Activated T-helper 1 cell treated with anti-CD3 and anti-CD28 coated beads, Interleukin-2, amount 50 U/mL, for 16 hours (primary cell): ENCODE measurements at regions not wholly inside any gene's neighbourhood (a gene's known extent, or its start where the extent isn't known, plus 50 kb on each side); places are given as distances from the start of the nearest gene placed in this dataset.

Experiments
- DNase-seq, 2 donors: peaks; one replicate each; pipeline ENCODE4 v3.0.0-alpha.2; 2020; ENCODE audit warnings: low read depth in 1 of 2, low spot score in 1 of 2

DNA sequence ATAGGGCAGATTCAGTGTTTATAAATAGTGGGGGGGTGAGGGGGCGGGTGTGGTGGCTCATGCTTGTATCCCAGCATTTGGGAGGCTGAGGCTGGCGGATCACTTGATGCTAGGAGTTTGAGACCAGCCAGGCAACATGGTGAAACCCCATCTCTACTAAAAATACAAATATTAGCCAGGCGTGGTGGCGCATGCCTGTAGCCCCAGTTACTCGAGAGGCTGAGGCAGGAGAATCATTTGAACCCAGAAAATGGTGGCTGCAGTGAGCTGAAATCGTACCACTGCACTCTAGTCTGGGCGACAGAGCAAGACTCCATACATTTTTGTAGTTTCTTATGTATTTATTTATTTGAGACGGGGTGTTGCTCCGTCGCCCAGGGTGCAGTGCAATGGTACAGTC is 109.0 kb upstream of the ZNF217 start:
- no peak for DNase-seq

DNA sequence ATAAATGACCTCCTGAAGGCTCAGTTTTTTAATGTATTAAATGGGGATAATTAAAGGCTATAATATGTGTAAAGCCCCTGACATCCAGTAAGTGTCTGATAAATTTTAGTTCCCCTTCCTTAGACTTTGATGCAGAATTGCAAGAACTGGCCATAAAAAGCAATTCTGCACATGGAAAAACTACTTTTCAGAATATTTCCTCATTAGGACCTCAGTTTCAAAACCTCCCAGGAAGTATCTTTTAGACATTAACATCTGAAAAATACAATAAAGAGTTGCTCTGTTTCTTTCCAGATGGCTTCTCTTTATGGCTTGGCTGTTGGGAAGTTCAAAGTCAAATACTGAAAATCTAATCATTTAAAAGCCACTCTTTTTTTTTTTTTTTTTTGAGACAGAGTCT is 106.3 kb upstream of the ZNF217 start:
- no peak for DNase-seq

DNA sequence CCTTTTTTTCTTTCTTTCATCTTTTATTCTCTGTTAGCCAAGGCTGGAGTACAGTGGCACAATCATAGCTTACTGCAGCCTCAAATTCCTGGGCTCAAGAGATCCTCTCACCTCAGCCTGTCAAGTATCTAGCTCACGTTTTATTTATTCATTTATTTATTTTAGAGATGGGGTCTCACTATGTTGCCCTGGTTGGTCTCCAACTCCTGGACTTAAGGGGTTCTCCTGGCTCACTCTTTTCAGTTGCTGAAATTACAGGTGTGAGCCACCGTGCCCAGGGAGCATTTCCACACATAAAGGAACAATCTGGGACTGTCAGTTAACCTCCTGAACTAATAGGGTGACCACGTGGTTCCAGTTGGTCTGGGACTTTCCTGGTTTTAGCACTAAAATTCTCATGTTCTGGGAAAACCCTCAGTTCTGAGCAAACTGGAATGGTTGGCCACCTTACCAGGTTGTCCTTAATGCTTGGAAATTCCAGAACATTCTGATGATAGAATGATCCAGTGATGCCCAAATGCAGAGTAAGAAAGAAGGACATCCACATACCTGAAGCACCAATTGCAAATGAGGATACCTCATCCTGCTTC is 105.5 kb upstream of the ZNF217 start:
- DNase-seq, result no peak

DNA sequence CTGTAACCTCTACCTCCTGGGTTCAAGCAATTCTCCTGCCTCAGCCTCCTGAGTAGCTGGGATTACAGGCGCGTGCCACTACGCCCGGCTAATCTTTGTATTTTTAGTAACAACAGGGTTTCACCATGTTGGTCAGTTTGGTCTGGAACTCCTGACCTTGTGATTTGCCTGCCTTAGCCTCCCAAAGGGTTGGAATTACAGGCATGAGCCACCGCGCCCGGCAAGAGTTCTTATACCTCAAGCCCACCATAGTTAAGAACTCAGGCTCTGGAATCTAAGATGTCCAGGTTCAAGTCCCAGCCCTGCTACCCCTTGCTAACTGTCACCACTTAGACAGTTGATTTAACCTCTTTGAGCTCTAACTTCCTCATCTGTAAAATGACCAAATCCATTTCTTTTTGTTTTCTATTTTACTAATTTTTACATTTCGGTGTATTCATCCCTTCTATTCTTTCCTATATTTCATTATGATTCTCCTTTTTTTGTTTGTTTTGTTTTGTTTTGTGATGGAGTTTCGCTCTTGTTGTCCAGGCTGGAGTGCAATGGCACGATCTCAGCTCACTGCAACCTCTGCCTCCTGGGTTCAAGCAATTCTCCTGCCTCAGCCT is 104.8 kb upstream of the ZNF217 start:
- DNase-seq, result no peak

DNA sequence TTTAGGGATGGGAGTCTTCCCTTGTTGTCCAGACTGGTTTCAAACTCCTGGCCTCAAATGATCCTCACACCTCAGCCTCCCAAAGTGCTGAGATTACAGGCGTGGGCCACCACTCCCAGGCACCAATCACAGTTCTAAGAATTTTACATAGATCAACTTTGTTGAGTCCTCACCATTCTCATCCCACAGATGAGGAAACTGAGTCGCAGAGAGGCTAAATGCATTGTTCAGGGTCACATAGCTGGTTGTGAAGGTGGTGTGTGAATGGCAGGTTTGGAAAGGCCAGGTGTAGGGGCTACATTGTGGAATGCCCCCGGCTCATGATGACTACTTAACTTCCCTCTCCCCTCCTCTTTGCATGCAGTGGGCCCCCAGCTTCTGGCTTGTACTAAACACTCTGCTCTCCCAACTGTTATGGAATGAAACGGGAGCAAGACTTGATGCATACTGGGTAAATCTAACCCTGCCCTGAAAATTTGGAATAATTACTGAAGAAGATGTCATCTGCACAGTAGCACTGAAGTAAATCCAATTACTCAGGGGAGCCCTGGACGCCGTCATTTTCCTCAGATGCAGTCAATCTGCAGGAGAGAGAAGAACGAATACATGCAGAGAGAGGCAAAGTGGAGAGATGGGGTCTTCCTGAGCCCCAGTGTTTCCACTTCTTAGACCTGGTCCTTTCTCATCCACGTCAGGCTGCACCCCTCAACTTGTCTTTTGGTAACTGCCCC is 102.3 kb upstream of the ZNF217 start:
- DNase-seq, result no peak

DNA sequence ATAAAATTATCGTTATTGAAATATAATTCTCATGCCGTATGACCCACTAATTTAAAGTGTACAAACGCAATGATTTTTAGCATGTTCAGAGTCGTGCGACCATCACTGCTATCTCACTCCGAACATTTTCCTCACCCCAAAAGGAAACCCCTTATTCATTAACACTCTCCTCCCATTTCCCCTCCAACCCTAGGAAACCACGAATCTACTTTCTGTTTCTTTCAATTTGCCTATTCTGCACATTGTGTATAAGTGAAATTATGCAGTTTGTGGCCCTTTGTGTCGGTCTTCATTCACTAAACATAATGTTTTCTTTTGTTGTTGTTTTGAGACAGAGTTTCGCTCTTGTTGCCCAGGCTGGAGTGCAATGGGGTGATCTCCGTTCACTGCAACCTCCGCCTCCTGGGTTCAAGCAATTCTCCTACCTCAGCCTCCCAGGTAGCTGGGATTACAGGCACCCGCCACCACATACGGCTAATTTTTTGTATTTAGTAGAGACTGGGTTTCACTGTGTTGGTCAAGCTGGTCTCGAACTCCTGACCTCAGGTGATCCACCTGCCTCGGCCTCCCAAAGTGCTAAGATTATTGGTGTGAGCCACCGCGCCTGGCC is 99.7 kb upstream of the ZNF217 start:
- DNase-seq, result no peak

DNA sequence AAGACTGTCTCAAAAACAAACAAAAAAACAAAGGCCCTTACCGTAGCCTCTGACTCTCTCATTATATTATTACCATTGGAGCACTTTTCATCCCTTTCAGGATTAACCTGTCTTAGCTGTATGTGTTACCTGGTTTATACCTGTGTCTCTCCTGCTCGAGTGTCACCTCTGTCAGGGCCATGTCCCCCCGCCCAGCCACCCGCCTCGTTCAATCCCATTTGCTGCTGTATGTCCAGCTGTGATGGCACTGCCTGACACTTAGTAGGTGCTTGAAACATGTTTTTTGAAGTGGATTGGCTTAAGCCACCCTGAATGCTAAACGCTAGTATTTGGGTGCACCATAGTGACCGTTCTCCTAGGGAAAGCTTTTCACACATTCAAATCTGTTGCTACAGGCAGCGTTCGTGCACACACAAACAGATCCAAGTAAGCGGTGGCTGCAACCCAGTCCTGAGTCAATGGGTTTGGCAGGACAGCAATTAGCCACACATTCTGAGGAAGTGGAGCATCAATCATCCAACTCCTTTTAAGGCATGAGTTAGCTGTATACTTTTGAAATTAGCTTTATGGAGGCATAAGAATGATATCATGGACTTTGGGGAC is 98.9 kb upstream of the ZNF217 start:
- no peak for DNase-seq

DNA sequence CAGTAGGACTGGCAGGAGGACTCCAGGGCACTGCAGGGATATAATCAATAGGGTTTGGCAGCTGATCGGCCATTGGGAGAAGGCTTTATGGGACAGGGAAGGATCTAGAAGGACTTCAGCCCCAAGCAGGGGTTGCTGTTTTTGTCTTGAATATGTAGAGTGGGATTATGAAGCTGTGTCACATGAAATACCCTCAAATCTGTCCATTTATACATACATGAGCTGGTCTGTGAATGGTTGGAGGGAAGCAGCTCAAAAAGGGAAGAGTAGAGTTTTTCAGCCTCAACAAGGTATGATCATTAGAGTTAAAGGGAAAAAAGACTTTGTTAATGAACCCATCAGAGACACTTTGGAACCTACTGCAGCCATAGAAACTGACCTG is 98.2 kb upstream of the ZNF217 start:
- DNase-seq, result no peak

DNA sequence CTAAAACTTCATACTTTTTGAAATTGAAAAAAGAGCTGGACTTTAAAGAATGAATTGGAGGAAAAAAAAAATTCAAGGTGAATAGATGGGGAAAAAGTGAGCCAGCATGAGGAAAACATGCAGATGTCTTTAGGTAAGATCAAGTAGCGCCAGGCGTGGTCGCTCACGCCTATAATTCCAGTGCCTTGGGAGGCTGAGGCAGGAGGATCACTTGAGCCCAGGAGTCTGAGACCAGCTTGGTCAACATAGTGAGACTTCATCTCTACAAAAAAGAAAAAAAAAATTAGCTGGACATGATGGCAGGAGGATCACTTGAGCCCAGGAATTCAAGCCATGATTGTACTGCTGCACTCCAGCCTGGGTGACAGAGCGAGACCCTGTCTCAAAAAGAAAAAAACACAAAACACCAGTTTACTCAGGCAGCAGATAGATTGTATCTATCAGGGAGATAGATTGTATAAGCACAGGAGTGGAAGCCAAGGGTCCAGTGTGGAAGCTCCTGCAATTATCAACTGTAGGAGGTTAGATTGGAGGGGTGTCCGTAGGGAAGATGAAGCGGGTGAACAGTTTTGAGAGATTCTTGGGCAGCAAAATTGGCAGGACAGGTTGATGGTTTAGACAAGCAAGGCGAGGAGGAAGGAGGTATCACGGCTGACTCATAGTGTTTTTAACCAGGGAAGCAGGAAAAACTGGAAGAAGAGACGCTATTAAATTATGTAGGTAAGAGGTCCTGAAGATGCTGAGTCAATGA is 97.6 kb upstream of the ZNF217 start:
- DNase-seq, result no peak

DNA sequence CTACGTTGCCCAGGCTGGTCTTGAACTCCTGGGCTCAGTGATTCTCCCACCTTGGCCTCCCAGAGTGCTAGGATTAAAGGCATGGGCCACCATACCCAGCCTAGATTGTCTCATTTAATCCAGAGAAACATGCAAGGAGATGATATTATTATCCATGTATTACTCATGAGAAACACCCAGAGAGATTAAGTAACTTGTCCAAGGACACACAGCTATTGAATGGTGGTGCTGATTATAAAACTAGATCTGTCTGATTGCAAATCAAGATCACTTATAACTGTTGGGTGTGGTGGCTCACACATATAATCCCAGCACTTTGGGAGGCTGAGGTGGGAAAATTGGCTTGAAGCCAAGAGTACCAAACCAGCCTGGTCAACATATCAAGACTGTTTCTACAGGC is 94.4 kb upstream of the ZNF217 start:
- no peak for DNase-seq

DNA sequence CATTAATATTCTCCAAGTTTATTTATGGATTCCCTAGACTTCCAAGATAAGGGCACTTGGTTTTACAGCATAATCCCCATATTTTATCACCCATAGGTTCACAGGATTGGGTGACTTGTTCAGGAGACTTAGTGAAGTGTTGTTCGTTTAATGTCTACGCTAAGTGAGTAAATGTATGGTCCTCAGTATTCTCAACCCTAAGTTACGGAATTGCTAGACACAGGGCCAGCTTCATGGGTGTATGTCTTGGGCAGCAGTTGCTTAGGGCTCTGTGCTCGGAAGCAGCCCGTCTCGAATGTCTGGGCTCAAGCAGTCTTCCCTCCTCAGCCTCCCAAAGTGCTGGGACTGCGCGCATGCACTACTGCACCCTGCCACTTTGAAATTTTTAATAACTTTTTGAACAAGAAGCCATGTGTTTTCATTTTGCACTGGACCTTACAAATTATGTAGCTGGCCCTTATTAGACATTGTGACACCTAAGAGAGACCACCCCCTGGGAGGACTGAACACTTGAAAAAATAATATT is 91.5 kb upstream of the ZNF217 start:
- no peak for DNase-seq

DNA sequence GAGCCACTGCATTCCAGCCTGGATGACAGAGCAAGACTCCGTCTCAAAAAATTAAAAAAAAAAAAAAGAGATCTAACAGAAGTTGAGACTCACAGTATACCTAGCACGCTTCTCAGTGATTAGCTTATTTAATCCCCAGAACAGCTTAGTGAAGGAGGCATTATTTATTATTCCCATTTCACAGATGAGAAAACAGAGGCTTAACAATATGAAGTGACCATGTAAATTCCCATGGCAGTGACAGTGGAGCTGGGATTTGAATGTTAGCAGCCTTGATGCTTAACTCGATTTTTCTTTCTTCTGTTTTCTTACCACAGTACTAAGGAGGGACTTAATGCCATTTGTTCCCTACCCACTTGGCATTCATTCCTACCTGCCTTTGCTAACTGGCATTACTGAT is 89.9 kb upstream of the ZNF217 start:
- no peak for DNase-seq

DNA sequence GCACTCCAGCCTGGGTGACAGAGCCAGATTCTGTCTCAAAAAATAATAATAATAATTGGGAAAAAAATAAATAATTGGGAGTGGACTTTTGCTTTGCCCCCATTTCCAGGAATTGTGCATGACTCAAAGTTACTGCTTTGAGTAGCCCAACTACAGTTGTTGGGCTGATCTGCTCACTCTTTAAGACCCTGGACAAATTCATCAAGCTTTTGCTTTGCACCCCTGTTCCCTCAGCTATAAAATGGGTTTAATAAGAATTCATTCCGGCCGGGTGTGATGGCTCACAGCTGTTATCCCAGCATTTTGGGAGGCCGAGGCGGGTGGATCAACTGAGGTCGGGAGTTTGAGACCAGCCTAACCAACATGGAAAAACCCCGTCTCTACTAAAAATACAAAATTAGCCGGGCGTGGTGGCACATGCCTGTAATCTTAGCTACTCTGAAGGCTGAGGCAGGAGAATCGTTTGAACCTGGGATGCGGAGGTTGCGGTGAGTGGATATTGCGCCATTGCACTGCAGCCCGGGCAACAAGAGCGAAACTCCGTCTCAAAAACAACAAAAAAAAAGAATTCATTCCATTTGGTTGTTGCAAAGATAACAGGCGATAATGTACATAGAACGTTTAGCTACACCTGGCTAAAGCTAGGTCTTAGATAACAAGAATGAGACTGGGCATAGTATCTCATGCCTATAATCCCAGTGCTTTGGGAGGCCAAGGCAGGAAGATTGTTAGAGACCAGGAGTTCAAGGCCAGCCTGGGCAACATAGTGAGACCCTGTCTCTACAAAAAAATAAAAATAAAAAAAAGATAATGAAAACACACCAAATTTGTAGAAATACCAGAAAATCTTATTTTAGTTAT is 87.9 kb upstream of the ZNF217 start:
- DNase-seq, result no peak

DNA sequence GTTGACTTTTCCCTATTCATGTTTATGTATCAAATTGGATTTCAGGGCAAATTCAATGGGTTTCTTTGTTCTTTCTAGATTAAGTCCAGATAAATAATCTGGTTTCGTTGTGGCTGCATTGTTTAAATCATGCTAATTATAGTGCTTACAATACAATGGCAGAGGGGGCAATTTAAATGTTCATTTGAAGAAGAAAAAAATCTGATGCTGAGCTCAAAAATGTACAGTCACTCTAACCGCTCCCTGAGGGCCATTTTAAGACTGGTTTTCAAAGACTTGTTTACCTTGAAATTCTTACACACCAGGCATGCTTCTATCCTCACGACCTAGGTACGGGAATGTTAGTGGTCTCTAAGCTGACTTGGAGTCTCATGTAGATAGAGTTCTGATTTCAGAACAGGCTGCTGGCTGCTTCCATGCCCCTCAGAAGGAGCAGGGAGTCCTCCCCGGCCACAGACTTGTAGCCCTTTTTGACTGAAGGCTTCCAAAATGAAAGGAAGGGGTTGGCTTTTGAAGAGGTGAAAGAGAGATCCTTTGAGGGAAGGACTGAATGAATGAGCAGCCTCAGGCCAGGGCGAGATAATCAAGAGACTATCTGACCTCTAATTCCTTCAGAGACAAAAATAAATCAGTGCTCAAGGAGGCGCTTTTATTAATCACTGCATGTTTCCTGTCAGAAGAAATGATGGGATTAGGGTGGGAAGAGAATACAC is 86.1 kb upstream of the ZNF217 start:
- DNase-seq, result no peak

DNA sequence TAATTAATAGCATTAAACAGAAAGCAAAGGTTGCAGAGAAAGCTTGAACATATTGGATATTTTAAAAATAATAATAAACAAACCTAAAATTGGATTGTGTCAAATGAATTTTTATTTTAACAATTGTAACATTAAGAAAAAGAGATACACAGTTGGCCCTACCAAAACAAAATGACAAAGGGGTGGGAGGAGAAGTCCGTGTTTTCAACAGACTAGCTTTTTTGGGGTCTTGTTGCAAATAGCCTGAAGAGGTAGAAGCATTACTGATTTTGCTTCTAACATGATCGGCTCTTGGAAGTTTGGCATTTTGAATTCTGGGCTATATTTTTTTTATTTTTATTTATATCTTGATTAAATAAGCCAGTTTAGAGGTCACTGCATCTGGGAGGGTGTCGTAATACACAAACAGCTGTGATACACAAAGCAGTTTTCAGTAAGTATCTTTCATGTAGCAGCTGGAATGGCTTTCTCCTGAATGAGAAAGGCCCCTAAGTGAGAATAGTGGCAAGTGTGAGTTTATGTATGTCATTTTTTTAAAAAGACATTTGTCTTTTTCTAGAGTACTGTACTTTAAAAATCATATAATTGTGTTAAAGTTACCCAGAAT is 85.5 kb upstream of the ZNF217 start:
- DNase-seq, result no peak

DNA sequence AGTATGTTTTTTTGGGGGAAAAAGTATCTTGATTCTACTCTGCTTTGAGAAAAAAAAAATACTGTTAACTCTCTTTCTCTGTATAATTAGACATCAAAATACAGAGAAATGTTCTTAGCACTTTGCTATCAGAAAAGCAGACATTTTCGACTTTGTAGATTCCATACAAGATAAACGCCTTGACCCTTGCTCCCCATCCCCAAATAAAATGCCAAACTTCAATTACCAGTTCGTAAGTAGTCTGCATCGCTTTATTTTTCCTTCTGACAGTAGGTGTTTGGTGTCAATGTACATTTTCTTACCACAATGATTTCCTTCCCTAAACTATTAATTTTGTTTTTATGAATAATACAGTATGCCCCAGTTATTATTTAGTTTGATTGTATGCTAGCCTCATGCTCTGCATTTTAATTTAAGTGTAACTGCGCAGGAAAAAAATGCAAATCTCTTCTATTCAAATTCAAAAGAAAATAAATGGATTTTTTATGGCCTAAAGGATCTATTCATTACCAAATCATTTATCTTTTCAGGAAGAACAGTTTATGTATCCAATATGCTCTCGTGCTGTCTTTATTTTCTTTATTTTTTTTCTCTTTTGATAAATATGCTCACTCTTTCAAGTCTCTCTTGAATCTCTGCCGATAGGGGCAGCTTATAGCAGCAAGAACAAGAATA is 84.8 kb upstream of the ZNF217 start:
- no peak for DNase-seq

DNA sequence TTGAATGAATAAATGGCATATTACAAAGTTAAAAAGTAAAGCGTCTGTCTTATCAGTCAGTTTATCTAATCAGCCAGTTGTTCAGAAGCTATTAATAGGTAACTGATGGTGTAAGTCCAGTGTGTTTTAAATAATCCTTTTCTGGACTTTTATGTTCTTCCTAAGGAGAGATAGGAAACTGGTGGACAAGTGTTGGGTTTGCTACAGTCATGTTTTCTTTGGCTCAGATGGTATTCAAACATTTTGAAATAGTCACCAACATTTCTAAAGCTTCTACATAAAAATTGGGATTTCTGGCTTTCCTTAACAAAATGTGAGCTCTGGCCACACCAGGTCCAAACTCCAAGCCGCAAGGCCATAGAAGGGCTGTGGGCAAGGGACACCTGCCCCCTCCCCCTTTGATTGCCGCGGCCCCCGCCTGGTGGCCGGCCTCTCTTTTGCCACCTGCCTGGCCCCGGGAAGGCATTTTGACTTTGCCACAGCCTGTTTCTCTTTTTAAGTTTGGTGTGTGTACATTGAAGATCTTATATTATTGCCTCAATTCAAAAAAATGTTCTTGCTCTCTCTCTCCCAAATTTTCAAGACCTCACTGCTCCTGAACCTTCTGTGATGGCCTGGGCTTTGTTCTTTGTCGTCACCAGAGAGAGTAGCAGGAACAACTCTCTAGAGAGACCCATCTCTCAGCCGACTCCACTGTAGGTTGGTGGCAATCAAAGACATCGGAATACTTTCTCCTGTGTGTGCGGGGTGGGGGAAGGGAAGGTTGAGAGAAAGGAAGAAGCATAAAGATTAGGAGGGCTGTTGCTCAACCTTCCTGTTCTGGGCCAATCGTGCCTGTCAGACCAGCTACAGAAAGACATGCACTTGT is 84.0 kb upstream of the ZNF217 start:
- no peak for DNase-seq

DNA sequence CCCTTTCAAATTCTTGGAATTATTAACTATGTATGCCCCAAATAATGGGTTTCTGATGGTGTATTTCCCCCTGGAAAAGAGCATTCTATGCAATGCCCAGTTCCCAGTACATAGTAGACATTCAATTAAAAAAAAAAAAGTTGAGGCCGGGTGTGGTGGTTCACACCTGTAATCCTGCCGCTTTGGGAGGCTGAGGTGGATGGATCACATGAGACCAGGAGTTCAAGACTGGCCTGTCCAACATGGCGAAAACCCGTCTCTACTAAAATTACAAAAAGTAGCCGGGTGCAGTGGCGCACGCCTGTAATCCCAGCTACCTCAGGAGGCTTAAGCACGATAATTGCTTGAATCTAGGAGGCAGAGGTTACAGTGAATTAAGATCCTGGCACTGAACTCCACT is 83.3 kb upstream of the ZNF217 start:
- no peak for DNase-seq
